Body of pancreas (tissue), 4 donors: ENCODE measurements at regions not wholly inside any gene's neighbourhood (a gene's known extent, or its start where the extent isn't known, plus 50 kb on each side); places are given as distances from the start of the nearest gene placed in this dataset.

ENCODE experiments used
- CTCF ChIP-seq, 7 experiments: fragments of 450-650 bp in 4 of 7; fragments of 200-600 bp in 3 of 7; sonication (generic) in 3 of 7; IDR thresholded peaks; one replicate each; pipeline ENCODE4 v1.5.1; 2016 to 2019; ENCODE audit warnings: antibody characterized with exemption in 7 of 7
- POLR2A ChIP-seq, 3 donors: fragments of 450-650 bp; IDR thresholded peaks; one replicate each; pipeline ENCODE4 v1.6.1; 2016; ENCODE audit warnings: antibody characterized with exemption in 3 of 3, mild to moderate bottlenecking in 2 of 3

DNA sequence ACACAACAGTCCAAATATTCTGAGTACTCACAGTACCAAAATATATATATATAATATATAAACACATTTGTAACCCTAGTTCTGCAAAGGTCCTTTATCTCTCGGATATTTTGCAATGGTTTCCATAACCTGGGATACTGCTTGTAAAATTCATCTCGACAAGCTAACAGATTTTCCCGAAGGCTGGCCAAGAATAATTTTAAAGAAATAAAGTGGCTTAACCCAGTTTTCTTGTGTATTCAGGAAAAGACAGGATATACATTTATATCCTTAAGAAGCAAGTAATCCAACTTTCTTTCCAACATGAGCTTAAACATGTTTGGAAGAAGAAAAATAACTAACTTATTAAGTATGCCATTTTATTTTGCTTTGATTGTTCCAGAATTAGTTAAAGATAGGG lies 348.7 kb upstream of the RUNX1 start:
- TF ChIP-seq CTCF (IDR thresholded peaks at IDR 0.05) (no peak), POLR2A (IDR thresholded peaks at IDR 0.05) (no peak)
